Neural cell (in vitro differentiated cells): ENCODE measurements at regions not wholly inside any gene's neighbourhood (a gene's known extent, or its start where the extent isn't known, plus 50 kb on each side); places are given as distances from the start of the nearest gene placed in this dataset.

Experiments
- H2AFZ ChIP-seq: fragments of 200-600, 300-800 bp; sonication (generic), shearing (Covaris generic); 2 replicates; pipeline ENCODE4 v1.6.0; 2014; ENCODE audit warnings: low read depth, mild to moderate bottlenecking, antibody characterized with exemption, low read length, moderate library complexity
- H3F3A ChIP-seq: fragments of 200-600 bp; shearing (Covaris generic); 2 replicates; pipeline ENCODE4 v1.6.1; 2016; ENCODE audit warnings: mild to moderate bottlenecking, moderate library complexity, mixed read lengths, antibody characterized with exemption, low read length; ENCODE audit not compliant: insufficient read depth, poor library complexity, severe bottlenecking
- H3K27ac ChIP-seq: fragments of 200-600, 300-800 bp; sonication (generic), shearing (Covaris generic); 2 replicates; pipeline ENCODE4 v1.5.1; 2014; ENCODE audit warnings: mild to moderate bottlenecking, low read length, moderate library complexity
- H3K27me3 ChIP-seq: fragments of 300-800, 200-600 bp; sonication (generic), shearing (Covaris generic); 2 replicates; pipeline ENCODE4 v1.6.0; 2014; ENCODE audit warnings: mild to moderate bottlenecking, low read depth, low read length, moderate library complexity; ENCODE audit not compliant: insufficient read depth
- H3K36me3 ChIP-seq: fragments of 300-800, 200-600 bp; sonication (generic), shearing (Covaris generic); 2 replicates; pipeline ENCODE4 v1.5.1; 2014; ENCODE audit warnings: mild to moderate bottlenecking, antibody characterized with exemption, low read length, moderate library complexity; ENCODE audit not compliant: insufficient read depth
- H3K4me2 ChIP-seq: fragments of 300-800, 200-600 bp; sonication (generic), shearing (Covaris generic); 2 replicates; pipeline ENCODE4 v1.6.0; 2014; ENCODE audit warnings: mild to moderate bottlenecking, low read length
- H3K4me3 ChIP-seq: fragments of 300-800, 200-600 bp; sonication (generic), shearing (Covaris generic); 2 replicates; pipeline ENCODE4 v1.5.1; 2014; ENCODE audit warnings: mild to moderate bottlenecking, low read length, moderate library complexity
- H3K79me2 ChIP-seq: fragments of 200-600 bp; shearing (Covaris generic); replicated peaks from 2 replicates; pipeline ENCODE4 v1.6.0; 2014; ENCODE audit warnings: mild to moderate bottlenecking, low read length, moderate library complexity; ENCODE audit not compliant: insufficient read depth
- H3K9ac ChIP-seq: fragments of 300-800, 200-600 bp; sonication (generic), shearing (Covaris generic); 2 replicates; pipeline ENCODE4 v1.6.1; 2016; ENCODE audit warnings: mild to moderate bottlenecking, low read length, mixed read lengths
- H3K9me2 ChIP-seq: fragments of 200-600 bp; shearing (Covaris generic); 2 replicates; pipeline ENCODE4 v1.6.1; 2016; ENCODE audit warnings: mild to moderate bottlenecking, low read length, mixed read lengths; ENCODE audit not compliant: insufficient read depth
- H3K9me3 ChIP-seq: fragments of 200-600, 300-800 bp; sonication (generic), shearing (Covaris generic); 2 replicates; pipeline ENCODE4 v1.6.1; 2016; ENCODE audit warnings: mild to moderate bottlenecking, mixed run types, low read length, moderate library complexity, mixed read lengths
- H4K20me1 ChIP-seq: fragments of 200-600 bp; shearing (Covaris generic); 2 replicates; pipeline ENCODE4 v1.6.1; 2016; ENCODE audit warnings: mild to moderate bottlenecking, mixed run types; ENCODE audit not compliant: insufficient read depth
- CTCF ChIP-seq: fragments of 450-650 bp; IDR thresholded peaks from 2 replicates; pipeline ENCODE4 v1.5.1; 2014; ENCODE audit warnings: antibody characterized with exemption, mild to moderate bottlenecking, moderate library complexity; ENCODE audit not compliant: poor library complexity, severe bottlenecking
- EP300 ChIP-seq: fragments of 450-650 bp; conservative IDR thresholded peaks from 2 replicates; pipeline ENCODE4 v1.6.1; 2014; ENCODE audit warnings: antibody characterized with exemption, mild to moderate bottlenecking, moderate library complexity; ENCODE audit not compliant: poor library complexity, severe bottlenecking
- EZH2 ChIP-seq: fragments of 200-600, 300-800 bp; shearing (Covaris generic), sonication (generic); IDR thresholded peaks from 2 replicates; pipeline ENCODE4 v1.6.1; 2014; ENCODE audit warnings: antibody characterized with exemption, low read length, borderline replicate concordance, mild to moderate bottlenecking; ENCODE audit not compliant: insufficient read depth, poor library complexity, severe bottlenecking
- MXI1 ChIP-seq: fragments of 450-650 bp; conservative IDR thresholded peaks from 2 replicates; pipeline ENCODE4 v1.6.1; 2014; ENCODE audit warnings: antibody characterized with exemption, mild to moderate bottlenecking; ENCODE audit not compliant: poor library complexity, severe bottlenecking
- POLR2AphosphoS5 ChIP-seq: IDR thresholded peaks from 2 replicates; pipeline ENCODE4 v1.6.1; 2012
- RAD21 ChIP-seq: fragments of 450-650 bp; conservative IDR thresholded peaks from 2 replicates; pipeline ENCODE4 v1.6.1; 2014; ENCODE audit warnings: antibody characterized with exemption, mild to moderate bottlenecking, moderate library complexity
- REST ChIP-seq: IDR thresholded peaks from 2 replicates; pipeline ENCODE4 v1.6.1; 2012; ENCODE audit warnings: borderline replicate concordance
- SMC3 ChIP-seq: fragments of 450-650 bp; conservative IDR thresholded peaks from 2 replicates; pipeline ENCODE4 v1.6.1; 2014; ENCODE audit warnings: antibody characterized with exemption, mild to moderate bottlenecking, moderate library complexity; ENCODE audit not compliant: poor library complexity
- TAF1 ChIP-seq: IDR thresholded peaks from 2 replicates; pipeline ENCODE4 v1.6.1; 2012; ENCODE audit warnings: low read depth

GRCh38 chr13:84077271-84077670, 195.0 kb upstream of the SLITRK1 start:
- Histone ChIP-seq H3K4me3 (no peak overlapping the region), H3K4me2 (no peak overlapping the region), H3K36me3 (no peaks in the 10 kb centered on the region), H3K27ac (no peak overlapping the region), H3K9me3 (no peaks in the 10 kb centered on the region), H4K20me1 (no peaks in the 10 kb centered on the region), H3K9me2 (no peaks in the 10 kb centered on the region), H3F3A (no peaks in the 10 kb centered on the region), H3K27me3 (no peaks in the 10 kb centered on the region), H2AFZ (no peak overlapping the region), H3K79me2 (no peaks in the 10 kb centered on the region), H3K9ac (no peak overlapping the region)
- TF ChIP-seq CTCF = no peak
- TF ChIP-seq RAD21 = no peak
- no peak for TF ChIP-seq SMC3
- no peak for TF ChIP-seq EZH2
- no peak for TF ChIP-seq EP300
- TF ChIP-seq MXI1 = no peak
- no peak for TF ChIP-seq REST
- no peak for TF ChIP-seq TAF1
- TF ChIP-seq POLR2AphosphoS5 = no peak

- no peak overlapping the region for H3K9ac ChIP-seq
- TF ChIP-seq MXI1 = no peak
- TF ChIP-seq TAF1 = no peak
- no peak for TF ChIP-seq POLR2AphosphoS5
- no peak for TF ChIP-seq SMC3
- TF ChIP-seq CTCF = no peak
- TF ChIP-seq EZH2 = no peak
- no peak for TF ChIP-seq RAD21
- TF ChIP-seq REST = no peak
- TF ChIP-seq EP300 = no peak
- no peak overlapping the region for H3K27ac ChIP-seq
- no peaks in the 10 kb centered on the region for H3K79me2 ChIP-seq
- H3K4me2 ChIP-seq = no peak overlapping the region
- H4K20me1 ChIP-seq = no peaks in the 10 kb centered on the region
- H3K4me3 ChIP-seq = no peak overlapping the region
- H3K27me3 ChIP-seq = no peaks in the 10 kb centered on the region
- H3F3A ChIP-seq = no peaks in the 10 kb centered on the region
- no peaks in the 10 kb centered on the region for H3K9me2 ChIP-seq
- no peaks in the 10 kb centered on the region for H3K36me3 ChIP-seq
- H2AFZ ChIP-seq = no peak overlapping the region
- H3K9me3 ChIP-seq = no peaks in the 10 kb centered on the region
Observed at GRCh38 chr13:84076280-84076679, 194.0 kb upstream of the SLITRK1 start.
